ENCODE measurements at regions not wholly inside any gene's neighbourhood (a gene's known extent, or its start where the extent isn't known, plus 50 kb on each side); places are given as distances from the start of the nearest gene placed in this dataset.

GRCh38 chr12:63232896-63233295, 81.9 kb upstream of the AVPR1A start:
- no peak for DNase-seq
- intact Hi-C loops (cut with DNase I; ENCODE audit: low total_unique reads) (no loop called here), in situ Hi-C loops (cut with MboI; ENCODE audit: low pct_ligation_motif_present in 1 of 4, low pct_unique_long_range_greater_than_20kb in 1 of 4, low sequenced_read_pairs in 3 of 4) (no loop called here)
- WGBS, 2 donors (ENCODE audit: low coverage in 1 of 2), result 62 to 83% methylated on average over 3 of the region's 3 CpGs
- Histone ChIP-seq H3K4me3 (no peak overlapping the region), H3K9me3 (no peaks in the 10 kb centered on the region), H3K36me3 (no peaks in the 10 kb centered on the region), H3K4me1 (no peaks in the 10 kb centered on the region), H3K27me3 (no peaks in the 10 kb centered on the region), H3K27ac (no peak overlapping the region)
- TF ChIP-seq POLR2AphosphoS5 (IDR thresholded peaks at IDR 0.05), result no peak
- TF ChIP-seq POLR2A (IDR thresholded peaks at IDR 0.05), result no peak
- no peak for TF ChIP-seq CTCF (IDR thresholded peaks at IDR 0.05)
- TF ChIP-seq EP300 (IDR thresholded peaks at IDR 0.05; ENCODE audit: low read depth), result no peak

- Histone ChIP-seq H3K27me3 (no peaks in the 10 kb centered on the region), H3K4me1 (no peaks in the 10 kb centered on the region), H3K36me3 (no peaks in the 10 kb centered on the region), H3K27ac (no peak overlapping the region), H3K4me3 (no peak overlapping the region), H3K9me3 (no peaks in the 10 kb centered on the region)
- intact Hi-C loops (cut with DNase I; ENCODE audit: low total_unique reads) (no loop called here), in situ Hi-C loops (cut with MboI; ENCODE audit: low pct_ligation_motif_present in 1 of 4, low pct_unique_long_range_greater_than_20kb in 1 of 4, low sequenced_read_pairs in 3 of 4) (no loop called here)
- WGBS, 2 donors (ENCODE audit: low coverage in 1 of 2), result 54 to 55% methylated on average over 2 to 3 of the region's 3 CpGs
- TF ChIP-seq CTCF (IDR thresholded peaks at IDR 0.05) (no peak), POLR2A (IDR thresholded peaks at IDR 0.05) (no peak), POLR2AphosphoS5 (IDR thresholded peaks at IDR 0.05) (no peak), EP300 (IDR thresholded peaks at IDR 0.05; ENCODE audit: low read depth) (no peak)
- no peak for DNase-seq
Measured at GRCh38 chr12:63228853-63229252, 77.9 kb upstream of the AVPR1A start.

GRCh38 chr12:63226792-63227463, 75.9 kb upstream of the AVPR1A start:
- Histone ChIP-seq H3K27me3 (no peaks in the 10 kb centered on the region), H3K36me3 (no peaks in the 10 kb centered on the region), H3K4me1 (no peaks in the 10 kb centered on the region), H3K4me3 (no peak overlapping the region), H3K27ac (no peak overlapping the region), H3K9me3 (no peaks in the 10 kb centered on the region)
- TF ChIP-seq POLR2AphosphoS5 (IDR thresholded peaks at IDR 0.05), result no peak
- TF ChIP-seq CTCF (IDR thresholded peaks at IDR 0.05), result no peak
- no peak for TF ChIP-seq EP300 (IDR thresholded peaks at IDR 0.05; ENCODE audit: low read depth)
- no peak for TF ChIP-seq POLR2A (IDR thresholded peaks at IDR 0.05)
- in situ Hi-C loops (cut with MboI; ENCODE audit: low pct_ligation_motif_present in 1 of 4, low pct_unique_long_range_greater_than_20kb in 1 of 4, low sequenced_read_pairs in 3 of 4) (no loop called here), intact Hi-C loops (cut with DNase I; ENCODE audit: low total_unique reads) (no loop called here)
- no peak for DNase-seq
- 56 to 65% methylated on average over 2 of the region's 2 CpGs for WGBS, 2 donors (ENCODE audit: low coverage in 1 of 2)

GRCh38 chr12:63224396-63224795, 73.4 kb upstream of the AVPR1A start:
- no peaks in the 10 kb centered on the region for H3K36me3 ChIP-seq
- TF ChIP-seq CTCF (IDR thresholded peaks at IDR 0.05) (no peak), EP300 (IDR thresholded peaks at IDR 0.05; ENCODE audit: low read depth) (no peak), POLR2A (IDR thresholded peaks at IDR 0.05) (no peak), POLR2AphosphoS5 (IDR thresholded peaks at IDR 0.05) (no peak)
- in situ Hi-C loops (cut with MboI; ENCODE audit: low pct_ligation_motif_present in 1 of 4, low pct_unique_long_range_greater_than_20kb in 1 of 4, low sequenced_read_pairs in 3 of 4), result no loop called here
- H3K27ac ChIP-seq, result no peak overlapping the region
- 27 to 45% methylated on average over 1 of the region's 1 CpG for WGBS, 2 donors (ENCODE audit: low coverage in 1 of 2)
- intact Hi-C loops (cut with DNase I; ENCODE audit: low total_unique reads), result no loop called here
- no peak for DNase-seq
- H3K4me3 ChIP-seq, result no peak overlapping the region
- no peaks in the 10 kb centered on the region for H3K9me3 ChIP-seq
- no peaks in the 10 kb centered on the region for H3K4me1 ChIP-seq
- no peaks in the 10 kb centered on the region for H3K27me3 ChIP-seq

Measured in transverse colon (tissue), 4 donors.